Epithelial cell of esophagus (primary cell): ENCODE measurements at regions not wholly inside any gene's neighbourhood (a gene's known extent, or its start where the extent isn't known, plus 50 kb on each side); places are given as distances from the start of the nearest gene placed in this dataset.
A peak's percentile ranks its signal among the peaks of the same experiment; 100 is the strongest.

Experiments used
- DNase-seq: peaks from one replicate; pipeline ENCODE4 v3.0.0; 2010; ENCODE audit warnings: low read depth
- H3K4me3 ChIP-seq: 2 replicates; pipeline ENCODE4 v1.5.1; 2011; ENCODE audit warnings: mild to moderate bottlenecking, low read length, control low read depth
- CTCF ChIP-seq: IDR thresholded peaks from 2 replicates; pipeline ENCODE4 v1.5.1; 2011; ENCODE audit warnings: low read depth, mild to moderate bottlenecking, low read length, control low read depth, inconsistent platforms; ENCODE audit not compliant: insufficient read depth; ENCODE audit errors: missing control alignments

- TF ChIP-seq CTCF = no peak
- peak overlapping the region; percentile 53 for H3K4me3 ChIP-seq
- peak; percentile 12 for DNase-seq
Observed at GRCh38 chr21:16193496-16194094, 463.8 kb downstream of the USP25 start.

DNA sequence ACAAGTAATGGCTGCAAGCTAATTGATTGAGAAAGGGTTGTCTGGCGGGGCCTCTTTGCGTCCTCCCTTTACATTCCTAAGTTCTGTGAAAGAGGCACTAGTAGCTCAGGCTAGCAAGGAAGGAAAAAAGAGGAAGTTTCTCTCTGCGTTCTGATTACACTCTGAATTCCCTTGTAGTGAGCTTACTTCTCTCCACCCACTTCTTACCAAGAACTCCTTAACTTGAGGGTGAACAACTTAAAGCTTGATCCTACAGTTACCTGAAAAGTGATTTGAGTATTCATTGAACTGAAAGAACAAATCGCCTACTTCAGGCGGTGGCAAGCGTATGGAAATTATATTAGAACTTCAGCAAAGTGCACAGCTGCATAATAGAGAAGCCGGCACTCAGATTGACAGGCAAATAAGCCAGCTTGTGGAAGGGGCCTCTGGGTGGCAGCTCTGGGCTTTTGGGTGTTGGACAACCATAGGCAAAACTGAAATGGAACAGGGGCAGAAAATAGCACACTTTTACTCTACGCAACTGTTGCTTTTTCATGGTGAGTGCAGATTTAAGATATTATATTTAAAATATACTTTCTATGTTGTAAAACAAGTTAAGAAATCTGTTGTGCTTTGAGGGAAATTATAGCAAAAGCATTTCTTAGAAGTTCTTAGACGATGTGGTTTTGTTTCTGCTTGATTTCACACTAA is 464.5 kb downstream of the USP25 start:
- TF ChIP-seq CTCF = peak; percentile 18
- peak; percentile 83 for DNase-seq
- H3K4me3 ChIP-seq = peak overlapping the region; percentile 53

DNA sequence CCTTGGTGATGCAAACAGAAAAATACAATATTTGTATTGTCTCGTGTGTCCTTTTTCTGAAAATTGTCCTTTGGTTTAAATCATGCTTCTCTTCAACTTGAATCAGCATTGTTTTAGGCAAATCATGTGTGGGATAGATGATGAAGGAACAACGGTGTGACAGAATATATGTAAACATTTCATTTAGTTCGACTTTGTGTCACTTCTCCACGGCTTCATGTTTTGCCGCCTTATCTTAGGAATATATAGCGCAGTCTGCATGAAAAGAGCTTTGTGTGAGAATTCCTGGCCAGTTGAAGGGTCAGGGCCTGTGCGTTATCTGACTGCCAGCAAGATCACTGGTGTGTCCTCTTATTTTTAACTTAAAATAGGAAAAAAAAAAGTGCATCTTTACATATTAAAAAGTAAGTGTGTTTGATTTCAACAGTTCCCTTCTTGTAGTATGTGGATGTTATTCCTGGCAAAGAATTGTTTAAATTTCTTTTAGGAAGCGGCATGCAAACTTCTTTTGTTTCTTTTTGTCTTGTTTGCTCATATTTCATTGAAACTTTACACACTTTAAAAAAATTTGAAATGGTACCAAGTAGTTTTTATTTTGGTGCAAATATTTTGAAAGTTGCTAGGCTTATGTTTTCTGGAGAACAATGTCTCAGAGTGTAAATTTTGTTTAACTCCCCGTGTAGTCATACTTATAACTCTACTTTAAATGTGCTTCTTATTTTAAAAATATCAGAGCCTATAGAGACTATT is 465.2 kb downstream of the USP25 start:
- peak overlapping the region; percentile 53 for H3K4me3 ChIP-seq
- TF ChIP-seq CTCF = no peak
- peak; percentile 23 for DNase-seq

GRCh38 chr21:16195538-16195910 is 465.7 kb downstream of the USP25 start:
- DNase-seq = peak; percentile 51
- H3K4me3 ChIP-seq = peak overlapping the region; percentile 53
- TF ChIP-seq CTCF = no peak

GRCh38 chr21:16196001-16196400 is 466.2 kb downstream of the USP25 start:
- peak overlapping the region; percentile 53 for H3K4me3 ChIP-seq
- DNase-seq = peak; percentile 15
- TF ChIP-seq CTCF = no peak

DNA sequence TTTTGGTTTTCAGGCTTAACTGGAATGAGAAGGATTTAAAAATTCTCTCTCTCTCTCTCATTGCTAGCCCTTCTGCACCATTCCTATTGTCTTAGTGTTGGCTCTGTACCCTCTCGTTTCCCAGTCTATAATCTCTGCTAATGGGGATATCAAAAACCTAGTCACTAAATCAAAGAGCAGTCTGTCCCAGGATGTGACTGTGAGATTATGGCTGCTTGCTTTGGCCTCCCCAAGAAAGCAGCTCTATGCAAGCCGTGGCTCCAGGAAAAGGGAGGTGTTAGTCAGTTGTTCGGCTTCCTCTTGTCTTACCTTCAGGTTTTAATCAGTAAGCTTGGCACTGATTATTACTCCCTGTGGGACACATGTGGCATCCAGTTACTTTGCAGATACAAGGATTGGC is 468.8 kb downstream of the USP25 start:
- H3K4me3 ChIP-seq = no peak overlapping the region
- TF ChIP-seq CTCF = no peak
- no peak for DNase-seq
